Right renal pelvis (tissue), 4 donors: ENCODE measurements at regions not wholly inside any gene's neighbourhood (a gene's known extent, or its start where the extent isn't known, plus 50 kb on each side); places are given as distances from the start of the nearest gene placed in this dataset.

Experiments
- DNase-seq, 4 donors: peaks; one replicate each; pipeline ENCODE4 v3.0.0-alpha.2; 2013; ENCODE audit warnings: low read depth in 4 of 4, low spot score in 3 of 4, missing footprints in 1 of 4

DNA sequence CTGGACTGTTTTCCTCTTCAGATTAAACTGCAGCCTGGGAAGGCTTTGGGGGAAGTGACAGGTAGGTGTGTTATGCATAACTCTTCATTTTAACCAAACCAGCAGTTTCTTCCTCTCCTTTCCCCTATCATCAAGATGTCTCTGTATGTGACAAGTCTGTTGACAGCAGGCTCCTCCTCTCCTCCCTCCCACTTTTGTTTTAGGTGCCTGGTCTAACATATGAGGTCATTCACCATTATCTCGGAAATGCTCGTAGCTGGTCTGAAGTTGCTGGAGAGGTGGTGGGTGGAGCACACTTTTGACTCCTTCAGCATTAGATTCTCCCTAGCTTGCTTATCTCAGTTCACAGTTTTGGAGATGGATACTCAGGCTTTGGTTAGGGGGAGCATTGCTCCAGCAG lies 571.0 kb upstream of the EEF2KMT start:
- DNase-seq = no peak

DNA sequence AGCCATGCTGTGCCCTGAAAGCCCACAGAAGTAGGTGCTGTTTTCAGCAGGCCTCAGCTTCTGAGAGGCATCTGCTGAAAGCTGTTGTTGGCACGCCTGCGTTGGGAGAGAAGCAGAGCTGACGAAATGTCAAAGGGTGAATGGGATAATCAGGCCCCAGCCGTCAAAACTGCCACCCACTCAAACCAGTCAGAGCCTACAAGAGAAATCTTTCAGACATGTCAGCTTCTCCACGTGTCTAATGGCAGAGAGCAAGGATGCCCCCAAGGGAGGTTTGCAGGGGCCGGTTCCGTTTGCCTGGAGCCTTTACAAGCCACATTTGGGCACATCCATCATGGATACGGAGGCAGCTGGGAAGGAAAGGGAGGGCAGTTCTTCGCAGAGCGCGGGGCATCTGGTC lies 568.2 kb upstream of the EEF2KMT start:
- no peak for DNase-seq

DNA sequence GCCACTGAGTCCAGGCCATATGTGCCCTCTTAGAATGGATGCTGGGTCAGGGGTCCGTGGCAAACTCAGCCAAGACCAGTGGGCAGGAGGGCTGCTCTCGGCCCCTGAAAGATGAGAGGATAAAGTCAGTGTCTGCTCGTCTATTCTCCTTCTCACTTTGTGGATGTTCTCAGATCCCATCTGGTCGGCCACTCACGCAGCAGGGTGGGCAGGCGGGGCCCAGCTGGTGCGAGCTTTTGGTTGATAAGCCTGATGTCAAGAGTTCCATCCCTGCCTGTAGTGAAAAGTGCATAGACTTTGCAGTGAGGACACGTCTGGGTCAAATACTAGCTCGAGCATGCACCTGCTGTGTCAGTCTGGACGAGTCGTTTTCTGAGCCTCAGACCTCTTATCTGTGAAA lies 556.2 kb upstream of the EEF2KMT start:
- DNase-seq = no peak

DNA sequence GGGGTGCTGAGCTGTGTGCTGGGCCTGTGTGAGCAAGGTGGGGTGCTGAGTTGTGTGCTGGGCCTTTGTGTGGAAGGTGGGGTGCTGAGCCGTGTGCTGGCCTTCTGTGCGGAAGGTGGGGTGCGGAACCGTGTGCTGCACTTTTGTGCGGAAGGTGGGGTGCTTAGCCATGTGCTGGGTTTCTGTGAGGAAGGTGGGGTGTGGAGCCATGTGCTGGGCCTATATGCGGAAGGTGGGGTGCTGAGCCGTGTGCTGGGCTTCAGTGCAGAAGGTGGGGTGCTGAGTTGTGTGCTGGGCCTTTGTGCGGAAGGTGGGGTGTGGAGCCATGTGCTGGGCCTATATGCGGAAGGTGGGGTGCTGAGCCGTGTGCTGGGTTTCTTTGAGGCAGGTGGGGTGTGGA lies 555.4 kb upstream of the EEF2KMT start:
- no peak for DNase-seq

DNA sequence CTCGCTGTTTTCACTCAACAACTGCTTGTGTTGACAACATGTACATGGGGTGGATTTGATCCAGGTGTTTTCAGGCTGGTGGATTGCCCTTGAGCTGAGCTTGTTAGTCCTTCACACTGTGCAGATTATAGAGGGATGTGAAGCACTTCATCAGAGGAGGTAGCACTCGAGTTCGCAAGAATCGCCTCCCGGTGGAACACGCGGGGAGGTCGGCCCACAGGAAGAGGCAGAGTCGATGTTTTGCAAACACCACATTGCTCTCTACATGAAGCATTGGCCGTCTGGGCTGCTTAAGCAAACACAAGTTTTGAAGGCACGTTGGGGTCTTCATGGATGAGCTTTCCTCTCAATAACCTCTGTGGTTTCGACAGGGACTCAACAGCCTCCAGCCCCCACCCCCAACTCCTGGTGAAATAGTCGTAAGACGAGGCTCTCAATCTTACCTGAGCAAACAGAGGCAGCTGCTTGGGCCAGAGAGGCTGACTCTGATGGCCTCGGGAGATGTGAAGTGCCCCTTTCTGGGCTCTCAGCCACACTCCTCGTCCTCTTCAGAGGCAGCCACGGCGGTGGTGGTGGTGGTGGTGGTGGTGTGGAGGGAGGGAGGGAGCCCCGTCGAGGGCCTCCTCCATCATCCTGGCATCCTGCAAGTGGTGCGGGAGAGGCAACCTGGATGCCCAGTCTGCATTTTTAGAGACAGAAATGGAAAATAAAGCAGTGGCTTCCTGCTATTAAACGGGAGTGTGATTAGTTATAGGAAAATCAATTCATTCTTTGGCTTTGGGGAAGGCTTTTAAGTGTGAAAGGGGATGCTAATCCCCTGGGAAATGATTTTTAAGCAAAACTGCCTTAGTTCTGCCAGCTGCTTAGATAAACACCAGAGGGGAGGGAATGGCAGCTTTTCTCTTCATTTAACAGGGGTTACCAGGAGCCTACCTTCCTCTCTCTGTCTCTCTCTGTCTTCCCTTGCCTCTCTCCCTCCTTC lies 552.5 kb upstream of the EEF2KMT start:
- DNase-seq = no peak

DNA sequence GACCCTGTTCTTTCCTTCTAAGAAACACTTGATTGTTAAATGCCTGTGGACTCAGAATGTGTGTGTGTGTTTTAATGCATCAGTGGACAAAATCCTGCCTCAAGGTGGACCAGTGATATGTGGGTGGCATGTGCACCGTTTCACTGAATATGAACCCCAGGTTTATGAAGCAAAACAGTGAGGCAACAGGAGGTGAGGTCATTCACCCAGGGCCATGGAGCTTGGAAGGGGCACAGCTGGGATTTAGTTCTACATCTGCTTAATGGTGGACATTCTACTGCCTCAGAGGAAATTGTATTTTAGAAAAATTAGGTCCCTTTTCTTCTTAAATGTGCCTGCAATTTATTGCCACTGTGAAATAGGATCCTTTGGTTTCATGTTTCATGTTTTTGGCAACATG lies 549.5 kb upstream of the EEF2KMT start:
- DNase-seq = no peak

DNA sequence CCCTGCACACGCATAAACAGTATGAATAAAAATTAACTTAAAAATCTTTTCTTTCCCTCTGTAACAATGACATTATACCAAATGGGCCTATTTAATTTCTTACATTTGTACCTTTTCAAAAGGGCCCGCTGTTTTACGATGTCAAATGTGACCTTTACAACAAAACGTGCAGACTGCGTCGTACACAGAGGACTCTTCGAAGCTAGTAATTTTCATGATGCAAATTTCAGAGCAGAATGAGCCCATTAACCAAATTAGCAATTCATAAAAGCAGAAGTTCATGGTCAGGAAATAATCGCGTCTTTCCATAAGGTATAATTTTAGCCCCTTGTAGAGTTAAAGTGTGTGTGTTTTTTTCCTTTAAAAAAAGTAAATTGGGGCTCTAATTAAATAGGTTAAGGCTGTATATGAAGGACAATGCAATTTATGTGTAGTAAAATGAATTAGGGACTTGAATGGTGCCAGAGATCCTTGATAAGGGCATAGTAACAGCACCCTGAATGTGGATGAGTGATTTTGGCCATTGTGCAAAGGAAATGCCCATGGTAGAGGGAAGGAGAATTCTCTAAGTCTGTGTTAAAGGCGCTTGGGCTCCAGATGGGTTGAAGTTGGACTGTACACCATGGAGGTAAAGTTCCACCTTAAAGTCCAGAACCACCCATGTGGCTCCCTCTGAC lies 546.4 kb upstream of the EEF2KMT start:
- DNase-seq = no peak

DNA sequence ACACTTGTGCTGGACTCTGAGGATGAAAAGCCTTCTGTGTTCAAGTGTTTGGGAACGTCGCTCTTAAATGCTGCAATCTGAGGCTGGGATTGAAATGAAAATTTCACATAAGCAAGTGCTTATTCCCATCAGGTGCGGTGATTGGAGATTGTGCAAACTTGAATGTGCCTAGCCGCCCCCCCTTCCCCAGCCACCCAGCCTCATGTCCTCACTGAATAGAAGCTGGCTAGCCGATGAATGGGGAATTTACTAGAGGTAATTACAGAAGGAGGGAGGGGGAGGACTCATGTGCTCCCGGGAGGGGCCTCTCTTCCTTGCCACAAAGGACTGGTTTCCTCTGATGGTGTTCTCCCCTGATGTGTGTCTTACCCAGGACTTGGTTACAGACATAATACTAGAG lies 544.8 kb upstream of the EEF2KMT start:
- DNase-seq = no peak

DNA sequence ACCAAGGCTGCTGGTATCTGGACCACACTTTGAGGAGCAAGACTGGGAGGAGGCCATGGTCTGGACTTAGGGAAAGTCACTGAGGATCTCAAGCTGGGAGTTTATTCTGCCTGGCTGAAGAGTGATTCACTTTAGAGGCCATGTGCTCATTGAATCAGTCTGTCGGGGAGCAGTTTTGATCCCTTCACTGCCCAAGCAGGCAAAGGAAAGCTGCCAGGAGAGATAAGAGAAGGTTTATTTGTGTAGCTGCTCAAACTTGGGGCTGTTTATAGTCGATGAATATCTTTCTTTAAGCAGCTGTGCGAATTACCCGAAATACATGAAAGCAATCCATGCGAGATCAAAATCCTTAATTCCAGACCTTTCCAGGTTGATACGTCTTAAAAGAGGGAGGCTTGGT lies 544.4 kb upstream of the EEF2KMT start:
- DNase-seq = no peak

DNA sequence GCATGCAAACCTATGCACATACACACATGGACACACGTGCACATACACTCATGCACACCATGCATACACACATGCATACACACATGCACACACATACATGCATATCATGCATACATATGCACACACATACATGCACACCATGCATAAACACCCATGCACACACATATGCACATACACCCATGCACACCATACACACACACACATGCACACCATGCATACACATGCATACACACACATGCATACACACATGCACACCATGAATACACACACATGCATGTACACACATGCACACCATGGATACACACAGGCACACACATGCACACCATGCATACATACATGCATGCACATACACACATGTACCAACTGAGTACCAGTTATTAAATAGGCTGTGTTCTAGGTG lies 543.3 kb upstream of the EEF2KMT start:
- no peak for DNase-seq

DNA sequence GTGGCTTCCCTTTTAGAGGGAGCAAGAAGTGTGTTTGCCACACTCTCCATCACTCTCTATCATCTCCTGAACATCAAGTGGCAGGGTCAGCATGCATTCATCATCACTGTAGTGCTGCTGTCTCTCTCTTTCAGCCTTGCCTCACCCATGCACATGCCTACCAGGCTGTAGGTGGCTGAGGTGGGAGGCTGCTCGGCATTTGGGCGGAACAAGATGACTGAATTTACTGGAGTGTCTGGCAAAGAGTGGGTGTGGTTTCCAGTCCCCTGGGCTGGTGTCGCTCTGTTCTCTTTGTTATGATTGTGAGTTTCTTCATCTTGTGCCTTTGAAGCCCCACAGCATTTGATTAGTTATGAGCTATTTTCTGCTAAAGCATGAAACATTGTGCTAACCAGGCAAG lies 541.9 kb upstream of the EEF2KMT start:
- DNase-seq = no peak

DNA sequence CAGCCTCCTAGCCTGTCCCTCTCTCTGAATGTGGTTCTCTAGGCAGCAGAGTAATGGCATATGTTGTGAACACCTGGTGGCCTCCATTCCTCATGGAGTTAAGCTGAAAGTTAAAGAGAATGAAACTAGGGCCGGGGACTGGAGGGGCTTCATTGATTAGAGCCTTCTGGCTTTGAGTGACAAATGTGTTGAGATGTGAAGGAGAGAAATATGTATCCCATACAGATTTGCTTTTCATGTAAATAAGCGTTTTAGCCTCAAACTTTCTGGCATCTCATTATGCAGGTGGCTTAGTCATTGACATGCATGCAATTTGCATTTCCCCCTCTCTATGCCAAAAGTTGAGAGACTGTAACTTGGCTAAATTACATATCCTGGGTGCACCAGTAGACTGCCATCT lies 537.7 kb upstream of the EEF2KMT start:
- DNase-seq = no peak

DNA sequence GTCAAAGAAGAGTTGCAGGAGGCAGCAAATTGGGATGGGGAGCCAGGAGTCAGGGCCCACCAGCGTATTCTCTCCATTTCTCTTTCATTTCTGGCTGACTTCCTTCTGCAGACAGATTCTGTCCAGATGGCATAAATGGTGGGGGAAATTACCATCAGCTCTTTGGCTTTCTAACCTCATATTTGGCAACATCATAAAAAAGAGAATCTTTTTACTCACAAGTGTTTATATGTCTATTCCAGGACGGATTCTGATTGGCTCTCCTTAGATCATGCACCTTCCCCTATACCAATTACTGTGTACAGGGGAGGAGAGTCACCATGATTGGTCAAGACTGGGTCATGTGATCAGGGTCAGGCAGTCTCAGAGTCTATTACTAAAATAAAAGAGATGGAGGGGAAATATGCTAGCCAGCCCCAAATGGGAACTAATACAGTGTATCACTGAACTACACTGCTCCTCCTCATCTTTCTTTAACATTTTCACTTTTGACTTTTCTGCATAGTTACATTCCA lies 537.1 kb upstream of the EEF2KMT start:
- DNase-seq = no peak

DNA sequence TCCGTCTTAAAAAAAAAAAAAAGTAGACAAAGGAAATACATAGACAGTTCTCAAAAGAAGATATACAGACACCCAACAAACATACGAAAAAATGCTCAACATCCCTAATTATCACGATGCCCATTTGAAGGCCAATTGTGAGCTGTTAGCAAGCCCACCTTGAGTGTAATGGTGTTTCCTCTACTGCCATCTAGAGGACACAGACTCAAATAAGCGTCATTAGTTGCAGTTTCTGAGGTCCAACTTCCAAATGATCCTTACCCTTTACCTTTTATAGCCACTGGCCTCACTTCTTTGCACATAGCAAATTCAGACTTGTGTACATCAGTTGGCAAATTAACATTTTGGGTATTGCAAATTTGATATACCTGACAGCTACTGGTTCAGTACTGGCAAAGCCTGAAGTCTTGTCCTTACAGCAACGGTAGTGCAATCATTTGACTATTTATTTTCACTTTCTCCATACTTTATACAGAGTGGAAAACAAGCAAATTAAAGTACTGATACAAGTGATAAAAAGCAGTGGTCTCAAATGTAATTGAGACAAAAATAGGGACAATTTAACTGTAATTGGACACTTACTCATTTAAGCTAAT lies 536.3 kb upstream of the EEF2KMT start:
- no peak for DNase-seq

DNA sequence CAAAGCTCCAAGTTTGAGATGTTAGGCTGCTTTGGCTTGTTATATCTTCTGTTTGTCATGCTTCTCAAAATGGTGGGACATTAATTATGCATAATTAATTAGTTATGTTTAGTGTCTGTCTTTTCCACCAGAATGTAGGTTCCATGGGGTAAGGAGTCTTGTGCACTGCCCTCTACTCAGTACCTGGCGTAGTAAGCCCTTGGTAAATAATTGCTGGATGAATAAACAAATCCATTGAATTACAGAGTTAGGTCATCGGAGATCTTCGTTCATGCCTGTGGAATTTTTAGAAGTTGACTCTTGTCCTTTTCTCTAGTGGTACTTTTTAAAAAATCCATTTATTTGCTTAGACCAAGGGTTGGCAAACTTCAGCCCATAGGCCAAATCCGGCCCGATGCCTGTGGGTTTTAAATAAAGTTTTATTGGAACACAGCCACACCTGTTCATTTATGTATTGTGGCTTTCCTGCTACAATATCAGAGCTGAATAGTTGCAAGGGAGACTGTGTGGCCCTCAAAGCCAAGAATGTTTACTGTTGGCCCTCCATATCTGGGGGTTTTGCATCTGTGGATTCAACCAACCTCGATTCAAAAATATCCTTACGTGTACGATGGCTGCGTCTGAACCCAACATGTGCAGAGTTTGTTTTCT lies 524.8 kb upstream of the EEF2KMT start:
- no peak for DNase-seq

DNA sequence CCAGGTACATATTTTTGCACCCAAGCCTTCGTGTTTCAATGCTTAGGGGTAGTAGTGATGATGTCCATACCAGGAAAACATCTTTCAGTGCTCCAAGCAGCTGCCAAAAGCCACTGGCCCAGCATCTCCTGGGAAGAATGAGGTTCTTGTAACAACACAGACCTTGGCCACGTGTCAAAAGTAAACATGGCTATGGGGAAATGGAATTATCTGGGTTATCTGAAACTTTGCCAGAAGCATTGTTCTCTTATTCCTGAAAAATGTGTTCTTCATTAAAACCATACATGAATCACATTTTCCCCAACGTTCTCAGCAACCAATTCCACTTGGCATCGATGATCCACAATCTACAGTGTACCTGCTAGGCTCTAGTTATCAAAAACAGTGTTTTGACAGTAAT lies 524.2 kb upstream of the EEF2KMT start:
- DNase-seq = no peak

DNA sequence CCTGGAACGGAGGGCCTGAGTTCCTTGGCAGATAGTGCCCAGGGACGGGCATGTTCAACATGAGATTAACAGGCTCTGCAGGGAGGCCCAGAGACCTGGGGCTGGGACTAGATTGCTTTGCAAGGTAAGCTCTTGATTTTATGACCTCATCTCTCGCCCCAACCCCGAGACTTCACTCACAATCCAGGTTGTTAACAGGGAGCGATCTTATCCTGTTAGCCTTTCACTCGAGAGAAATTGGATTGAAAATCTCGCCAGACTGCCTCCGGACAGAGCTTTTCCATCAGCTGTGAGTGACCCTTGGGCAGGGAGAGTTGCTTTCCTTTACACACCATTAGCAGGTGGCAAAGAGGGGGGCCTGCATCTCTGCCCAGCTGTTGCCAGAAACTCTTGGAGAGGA lies 521.7 kb upstream of the EEF2KMT start:
- no peak for DNase-seq

DNA sequence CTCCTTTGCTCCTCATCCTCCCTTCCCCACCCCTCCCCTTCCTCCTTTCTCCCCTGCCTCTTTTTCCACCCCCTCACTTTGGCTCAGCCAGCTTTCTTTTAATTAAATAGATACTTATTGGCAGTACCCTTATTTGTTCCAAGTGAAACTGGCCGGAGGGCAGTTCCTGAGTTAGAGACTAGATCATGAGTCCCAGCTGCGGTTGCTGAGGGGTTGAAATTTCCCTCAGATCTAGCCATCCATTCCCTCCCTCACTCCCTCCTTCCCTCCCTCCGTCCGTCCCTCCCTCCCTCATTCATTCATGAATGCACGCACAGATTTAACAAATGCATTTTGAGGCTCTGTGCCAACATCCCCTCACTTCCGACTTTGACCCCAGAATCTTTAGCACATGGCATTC lies 519.2 kb upstream of the EEF2KMT start:
- no peak for DNase-seq

DNA sequence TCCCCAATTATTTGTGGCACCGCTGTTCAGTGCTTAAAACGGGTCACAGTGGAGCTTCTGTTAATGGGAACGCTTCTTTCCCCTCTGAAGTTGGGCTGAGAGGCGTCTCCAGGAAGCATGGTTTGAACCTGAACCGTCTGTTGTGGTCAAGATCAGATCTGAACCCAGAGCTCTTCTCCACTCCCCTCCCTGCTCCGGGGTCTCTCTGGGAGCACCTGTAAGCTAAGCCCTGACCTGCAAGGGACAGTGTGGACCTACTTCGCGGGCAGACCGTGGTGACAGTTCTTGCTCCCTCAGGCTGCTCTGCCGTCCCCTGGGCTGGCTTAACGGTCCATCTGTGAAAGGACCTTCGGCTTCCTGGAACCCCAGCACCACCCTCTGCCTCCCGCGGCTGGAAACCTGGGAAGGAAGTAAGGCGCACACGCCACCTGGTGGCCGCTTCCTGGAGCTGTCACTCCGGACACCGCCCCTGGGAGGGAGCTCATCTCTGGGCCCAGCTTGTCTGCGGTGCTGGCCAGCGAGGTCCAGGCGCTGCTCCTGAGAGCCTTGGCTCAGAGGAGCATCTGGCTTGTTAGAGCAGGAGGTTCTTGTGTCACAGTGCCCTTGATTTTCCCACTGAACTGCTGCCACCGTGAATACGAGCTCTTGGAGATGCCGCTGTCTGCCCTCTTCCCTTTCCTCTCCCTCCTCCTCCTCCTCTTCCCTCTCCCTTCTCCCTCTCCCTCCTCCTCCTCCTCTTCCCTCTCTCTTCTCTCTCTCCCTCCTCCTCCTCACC lies 518.5 kb upstream of the EEF2KMT start:
- DNase-seq = peak in 3 of 4 donors; percentile 23 to 51 (median 32)

DNA sequence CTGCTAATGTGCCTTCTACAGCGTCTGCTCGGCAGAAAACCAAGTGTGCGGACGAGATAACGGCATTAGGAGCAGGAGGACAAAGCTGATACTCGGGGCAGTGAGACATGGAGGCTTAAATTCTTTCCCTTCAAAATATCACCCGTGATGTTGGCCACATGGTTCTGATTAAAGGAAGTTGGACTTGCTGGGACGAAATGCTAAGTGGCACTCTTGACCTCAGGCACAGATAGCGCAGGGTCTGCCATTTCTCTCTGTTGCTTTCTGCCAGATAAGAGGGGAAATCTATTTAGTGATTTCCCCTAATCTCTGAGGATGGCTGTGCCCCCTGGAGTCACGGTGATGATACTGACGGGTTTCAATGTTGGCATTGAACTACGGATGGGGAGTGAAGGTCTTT lies 509.6 kb upstream of the EEF2KMT start:
- DNase-seq = no peak
